ENCODE measurements at regions not wholly inside any gene's neighbourhood (a gene's known extent, or its start where the extent isn't known, plus 50 kb on each side); places are given as distances from the start of the nearest gene placed in this dataset.

- TF ChIP-seq CTCF (IDR thresholded peaks at IDR 0.05; ENCODE audit: poor library complexity), result no peak
- TF ChIP-seq EZH2phosphoT487 (IDR thresholded peaks at IDR 0.05; ENCODE audit: low read depth, severe bottlenecking, unreplicated experiment), result no peak
Observed at GRCh38 chr1:106637566-106637965, 418.9 kb upstream of the PRMT6 start.
